ENCODE measurements at regions not wholly inside any gene's neighbourhood (a gene's known extent, or its start where the extent isn't known, plus 50 kb on each side); places are given as distances from the start of the nearest gene placed in this dataset.

GRCh38 chr21:38982096-38982495 is 176.4 kb downstream of the ETS2 start:
- intact Hi-C loops (cut with micrococcal nuclease): loop anchor here (10.0 kb wide), 1 partner anchor 177 kb away; the partner anchor contains the start of gene ETS2
- no peak overlapping the region for H2AFZ ChIP-seq (replicated peaks; ENCODE audit: low read length, poor library complexity)
- H3K18ac ChIP-seq (ENCODE audit: low read depth, low read length): no peak overlapping the region
- H3K27me3 ChIP-seq (ENCODE audit: control insufficient read depth, insufficient read depth, low read length): no peaks in the 10 kb centered on the region
- dilution Hi-C loops (cut with HindIII; ENCODE audit: low sequenced_read_pairs, unreplicated experiment): no loop called here
- no peaks in the 10 kb centered on the region for H3K36me3 ChIP-seq (ENCODE audit: control insufficient read depth, insufficient read depth, low read length)
- POLR2A ChIA-PET (ENCODE audit: unreplicated experiment): no interaction called here
- H3K23ac ChIP-seq (ENCODE audit: low read depth, low read length): no peak overlapping the region
- no peak overlapping the region for H4K5ac ChIP-seq (ENCODE audit: low read depth, low read length)
- ATAC-seq (ENCODE audit: low read depth) (no peak), DNase-seq (no peak)
- in situ Hi-C loops (cut with MboI; ENCODE audit: low sequenced_read_pairs): no loop called here
- H3K4ac ChIP-seq (ENCODE audit: low read depth, low read length): no peak overlapping the region
- H2AK5ac ChIP-seq (ENCODE audit: low read depth, low read length): no peak overlapping the region; the same call in 1 of the 2 replicates
- peak overlapping the region; percentile 21; the same call in 1 of the 2 replicates for H2BK120ac ChIP-seq (ENCODE audit: low read depth, low read length)
- CTCF ChIA-PET: interaction anchor here (0.9 kb wide), 1 partner anchor 12 kb away, joined by 3 read pairs; no protein-coding TSS in a partner anchor
- H2BK20ac ChIP-seq (ENCODE audit: low read depth, low read length): no peak overlapping the region
- H4K8ac ChIP-seq (ENCODE audit: low read depth in 2 of 2, low read length in 2 of 2): no peak overlapping the region
- H4K91ac ChIP-seq (ENCODE audit: insufficient read depth, low read depth, low read length): no peak overlapping the region
- H3K14ac ChIP-seq (replicated peaks; ENCODE audit: low read depth, low read length): no peak overlapping the region
- TF ChIP-seq MXI1 (IDR thresholded peaks at IDR 0.05; ENCODE audit: borderline replicate concordance, low read depth, low read length) (no peak), ELK1 (IDR thresholded peaks at IDR 0.05; ENCODE audit: borderline replicate concordance, low read depth, low read length) (no peak), BHLHE40 (IDR thresholded peaks at IDR 0.05; ENCODE audit: low read depth, low read length) (no peak), RCOR1 (IDR thresholded peaks at IDR 0.05; ENCODE audit: insufficient replicate concordance, low read length) (no peak), CHD1 (IDR thresholded peaks at IDR 0.05; ENCODE audit: low read depth, low read length) (no peak), CEBPB (IDR thresholded peaks at IDR 0.05; ENCODE audit: low read depth, low read length) (no peak), RAD21 (IDR thresholded peaks at IDR 0.05; ENCODE audit: low read length) (no peak), SMC3 (IDR thresholded peaks at IDR 0.05; ENCODE audit: low read depth, low read length) (no peak), POLR2A (IDR thresholded peaks at IDR 0.05; ENCODE audit: low read depth, low read length) (no peak), NFE2L2 (IDR thresholded peaks at IDR 0.05; ENCODE audit: low read depth, low read length) (no peak), FOS (IDR thresholded peaks at IDR 0.05; ENCODE audit: low read depth, low read length) (no peak), USF2 (IDR thresholded peaks at IDR 0.05; ENCODE audit: low read depth, low read length) (no peak), RFX5 (IDR thresholded peaks at IDR 0.05; ENCODE audit: low read depth, low read length) (no peak), MAFK (IDR thresholded peaks at IDR 0.05; ENCODE audit: low read depth, low read length) (no peak), CTCF (conservative IDR thresholded peaks at IDR 0.05; ENCODE audit: low read depth, low read length) (no peak)
- H3K4me3 ChIP-seq (ENCODE audit: insufficient read depth, low read depth, low read length): no peak overlapping the region
- H3K9ac ChIP-seq (ENCODE audit: low read depth, low read length): no peak overlapping the region
- H3K4me1 ChIP-seq (ENCODE audit: control insufficient read depth, insufficient read depth, low read length): peaks cover 22% of the 10 kb centered on the region
- no peak overlapping the region for H2BK15ac ChIP-seq (ENCODE audit: low read depth, low read length)
- WGBS, 2 experiments (ENCODE audit: extremely low coverage in 2 of 2, insufficient read length in 1 of 2): no CpG with 5 or more reads among the region's 9 CpGs
- BruUV-seq (replicated peaks): no TSS peak
- H4K20me1 ChIP-seq (ENCODE audit: insufficient read depth, low read length): no peaks in the 10 kb centered on the region
- H3K9me3 ChIP-seq (ENCODE audit: control insufficient read depth, insufficient read depth, low read length): no peaks in the 10 kb centered on the region
- no peak overlapping the region for H3K56ac ChIP-seq (ENCODE audit: extremely low read depth, insufficient read depth, low read length)
- peaks cover 22% of the 10 kb centered on the region for H3K9me1 ChIP-seq (ENCODE audit: insufficient read depth, low read length)
- no peak overlapping the region for H2BK5ac ChIP-seq (ENCODE audit: low read depth, low read length, poor library complexity, severe bottlenecking)
- H3K79me1 ChIP-seq (ENCODE audit: low read depth in 1 of 2, low read length in 2 of 2): no peaks in the 10 kb centered on the region
- no peak overlapping the region for H3K27ac ChIP-seq (ENCODE audit: insufficient read depth, low read length)
- H3K4me2 ChIP-seq (ENCODE audit: low read depth, low read length): no peak overlapping the region
- H2AK9ac ChIP-seq (replicated peaks; ENCODE audit: low read depth, low read length, poor library complexity): no peak overlapping the region
